Glomerular endothelial cell (primary cell): ENCODE measurements at regions not wholly inside any gene's neighbourhood (a gene's known extent, or its start where the extent isn't known, plus 50 kb on each side); places are given as distances from the start of the nearest gene placed in this dataset.

ENCODE experiments used
- DNase-seq: peaks from one replicate; pipeline ENCODE4 v3.0.0-alpha.2; 2011; ENCODE audit warnings: low read depth, low spot score; ENCODE audit errors: extremely low read depth

GRCh38 chr11:29959488-29959887 lies 57.3 kb downstream of the KCNA4 start:
- DNase-seq = no peak

GRCh38 chr11:29957431-29957830 lies 59.4 kb downstream of the KCNA4 start:
- DNase-seq = no peak

GRCh38 chr11:29956076-29956556 lies 60.7 kb downstream of the KCNA4 start:
- DNase-seq = no peak

- DNase-seq = no peak
Observed at GRCh38 chr11:29943347-29943746, 73.5 kb downstream of the KCNA4 start.

- no peak for DNase-seq
Observed at GRCh38 chr11:29937526-29937925, 79.3 kb downstream of the KCNA4 start.

- DNase-seq = no peak
Observed at GRCh38 chr11:29934115-29934638, 82.7 kb downstream of the KCNA4 start.

GRCh38 chr11:29916040-29916439 lies 100.8 kb downstream of the KCNA4 start:
- DNase-seq = no peak

- DNase-seq = no peak
Observed at GRCh38 chr11:29914203-29914930, 102.5 kb downstream of the KCNA4 start.

- no peak for DNase-seq
Observed at GRCh38 chr11:29913352-29913751, 103.5 kb downstream of the KCNA4 start.

- no peak for DNase-seq
Observed at GRCh38 chr11:29900382-29900781, 116.4 kb downstream of the KCNA4 start.

GRCh38 chr11:29879560-29879959 lies 137.3 kb downstream of the KCNA4 start:
- DNase-seq = no peak

- DNase-seq = no peak
Observed at GRCh38 chr11:29876192-29876591, 140.6 kb downstream of the KCNA4 start.

- DNase-seq = no peak
Observed at GRCh38 chr11:29847219-29847618, 169.6 kb downstream of the KCNA4 start.

- no peak for DNase-seq
Observed at GRCh38 chr11:29844701-29845379, 172.0 kb downstream of the KCNA4 start.

- no peak for DNase-seq
Observed at GRCh38 chr11:29844031-29844430, 172.8 kb downstream of the KCNA4 start.

- DNase-seq = no peak
Observed at GRCh38 chr11:29842061-29842460, 174.8 kb downstream of the KCNA4 start.

GRCh38 chr11:29826878-29827277 lies 190.0 kb downstream of the KCNA4 start:
- DNase-seq = no peak

- DNase-seq = no peak
Observed at GRCh38 chr11:29816359-29816758, 200.5 kb downstream of the KCNA4 start.

GRCh38 chr11:29809121-29809520 lies 207.7 kb downstream of the KCNA4 start:
- no peak for DNase-seq

GRCh38 chr11:29802522-29802921 lies 214.3 kb downstream of the KCNA4 start:
- no peak for DNase-seq

- no peak for DNase-seq
Observed at GRCh38 chr11:29801561-29801960, 215.3 kb downstream of the KCNA4 start.

- no peak for DNase-seq
Observed at GRCh38 chr11:29786092-29786491, 230.7 kb downstream of the KCNA4 start.
